Astrocyte (in vitro differentiated cells and primary cell): ENCODE measurements at regions not wholly inside any gene's neighbourhood (a gene's known extent, or its start where the extent isn't known, plus 50 kb on each side); places are given as distances from the start of the nearest gene placed in this dataset.

Source experiments
- CTCF ChIP-seq: IDR thresholded peaks from 2 replicates; pipeline ENCODE4 v1.5.1; 2011; ENCODE audit warnings: low read depth, mild to moderate bottlenecking, inconsistent platforms, low read length, moderate library complexity; ENCODE audit not compliant: insufficient read depth
- EZH2 ChIP-seq: IDR thresholded peaks from 2 replicates; pipeline ENCODE4 v1.6.1; 2012; ENCODE audit warnings: mild to moderate bottlenecking, low read length, inconsistent platforms; ENCODE audit not compliant: insufficient read depth

- TF ChIP-seq CTCF, result no peak
- no peak for TF ChIP-seq EZH2
Observed at GRCh38 chr9:129241725-129242124, 63.7 kb upstream of the IER5L start.
